ENCODE measurements at regions not wholly inside any gene's neighbourhood (a gene's known extent, or its start where the extent isn't known, plus 50 kb on each side); places are given as distances from the start of the nearest gene placed in this dataset.

DNA sequence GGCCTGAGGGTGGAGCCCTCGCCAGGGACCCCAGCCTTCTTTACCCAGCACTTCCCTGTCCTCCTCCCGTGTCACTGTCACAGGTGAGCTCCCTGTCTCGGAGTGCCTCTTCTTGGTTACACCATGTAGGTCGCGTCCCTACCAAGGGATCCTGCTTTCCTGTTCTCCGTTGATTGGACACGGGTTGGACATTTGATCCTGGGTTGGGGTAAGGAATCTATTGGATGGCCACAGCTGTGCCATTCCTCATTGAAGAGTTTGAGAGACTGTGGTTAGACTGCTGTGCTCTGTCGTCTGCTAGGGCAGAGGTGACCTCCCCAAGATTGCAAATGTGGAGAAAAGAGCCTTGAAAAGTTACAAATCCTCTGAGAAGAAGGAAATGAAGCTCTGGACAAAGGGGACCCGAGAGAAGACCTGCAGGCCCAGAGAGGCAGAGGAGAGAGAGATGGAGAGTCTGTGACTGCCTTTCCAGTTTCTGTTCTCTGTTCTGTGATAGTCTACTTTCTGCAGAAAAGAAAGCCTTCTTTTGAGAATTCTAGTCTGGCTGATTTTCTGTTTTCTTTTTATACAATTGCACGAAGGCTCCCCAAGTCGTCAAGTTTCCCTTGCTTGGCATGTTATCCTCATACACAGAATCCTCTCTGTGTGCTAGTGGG lies 325.7 kb upstream of the RGMA start:
- CTCF ChIA-PET = no interaction called here
- DNase-seq (ENCODE audit: low read depth) = no peak
- TF ChIP-seq, protein P1, sequence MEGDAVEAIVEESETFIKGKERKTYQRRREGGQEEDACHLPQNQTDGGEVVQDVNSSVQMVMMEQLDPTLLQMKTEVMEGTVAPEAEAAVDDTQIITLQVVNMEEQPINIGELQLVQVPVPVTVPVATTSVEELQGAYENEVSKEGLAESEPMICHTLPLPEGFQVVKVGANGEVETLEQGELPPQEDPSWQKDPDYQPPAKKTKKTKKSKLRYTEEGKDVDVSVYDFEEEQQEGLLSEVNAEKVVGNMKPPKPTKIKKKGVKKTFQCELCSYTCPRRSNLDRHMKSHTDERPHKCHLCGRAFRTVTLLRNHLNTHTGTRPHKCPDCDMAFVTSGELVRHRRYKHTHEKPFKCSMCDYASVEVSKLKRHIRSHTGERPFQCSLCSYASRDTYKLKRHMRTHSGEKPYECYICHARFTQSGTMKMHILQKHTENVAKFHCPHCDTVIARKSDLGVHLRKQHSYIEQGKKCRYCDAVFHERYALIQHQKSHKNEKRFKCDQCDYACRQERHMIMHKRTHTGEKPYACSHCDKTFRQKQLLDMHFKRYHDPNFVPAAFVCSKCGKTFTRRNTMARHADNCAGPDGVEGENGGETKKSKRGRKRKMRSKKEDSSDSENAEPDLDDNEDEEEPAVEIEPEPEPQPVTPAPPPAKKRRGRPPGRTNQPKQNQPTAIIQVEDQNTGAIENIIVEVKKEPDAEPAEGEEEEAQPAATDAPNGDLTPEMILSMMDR (IDR thresholded peaks at IDR 0.05; ENCODE audit: insufficient read depth, low read depth, low read length) = no peak
- Histone ChIP-seq H3K4me3 (ENCODE audit: low read depth, low read length) (no peak overlapping the region), H3K27me3 (ENCODE audit: control insufficient read depth, insufficient read depth, low read length) (no peaks in the 10 kb centered on the region), H3K36me3 (ENCODE audit: control insufficient read depth, insufficient read depth, low read length) (no peaks in the 10 kb centered on the region)
- POLR2A ChIA-PET = no interaction called here

DNA sequence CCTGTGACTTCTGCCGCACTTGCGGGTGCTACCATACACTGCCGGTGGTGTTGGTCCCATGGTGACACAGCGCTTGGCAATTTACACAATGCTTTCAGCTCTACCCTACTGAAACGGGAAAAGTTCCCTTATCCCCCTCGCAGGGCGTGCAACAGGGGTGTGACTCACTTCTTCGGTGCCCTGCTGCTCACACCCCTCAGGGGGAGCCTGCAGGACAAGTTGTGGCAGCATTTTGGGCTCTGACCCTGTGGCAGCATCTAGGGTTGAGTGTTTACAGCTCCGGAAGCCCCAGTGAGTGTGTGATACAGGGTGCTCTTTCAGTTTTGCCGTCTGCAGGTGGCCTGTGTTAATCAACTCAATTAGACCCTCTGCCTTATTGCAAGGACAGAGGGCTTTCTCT lies 324.7 kb upstream of the RGMA start:
- DNase-seq (ENCODE audit: low read depth) = no peak
- TF ChIP-seq, protein P1 (IDR thresholded peaks at IDR 0.05; ENCODE audit: insufficient read depth, low read depth, low read length) = no peak
- H3K36me3 ChIP-seq (ENCODE audit: control insufficient read depth, insufficient read depth, low read length) = no peaks in the 10 kb centered on the region
- ChIA-PET CTCF (no interaction called here), POLR2A (no interaction called here)
- no peaks in the 10 kb centered on the region for H3K27me3 ChIP-seq (ENCODE audit: control insufficient read depth, insufficient read depth, low read length)
- H3K4me3 ChIP-seq (ENCODE audit: low read depth, low read length) = no peak overlapping the region

DNA sequence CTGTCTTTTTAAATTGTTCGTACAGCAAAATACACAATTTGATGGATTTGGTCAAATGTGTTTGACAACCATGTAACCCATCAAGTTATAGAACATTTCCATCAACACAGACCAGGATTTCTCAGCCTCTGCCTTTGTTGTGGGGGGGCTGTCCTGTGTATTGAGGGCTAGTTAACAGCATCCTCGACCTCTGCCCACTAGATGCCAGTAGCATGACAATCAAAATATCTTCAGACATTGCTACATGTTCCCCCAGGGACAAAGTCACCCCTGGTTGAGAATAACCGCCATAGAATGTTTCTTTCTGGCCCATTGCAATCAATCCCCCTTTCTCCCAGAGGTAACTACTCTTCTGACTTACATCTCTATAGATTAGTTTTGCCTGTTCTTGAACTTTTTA lies 310.1 kb upstream of the RGMA start:
- TF ChIP-seq, protein P1 (IDR thresholded peaks at IDR 0.05; ENCODE audit: insufficient read depth, low read depth, low read length) = no peak
- ChIA-PET POLR2A (no interaction called here), CTCF (no interaction called here)
- H3K36me3 ChIP-seq (ENCODE audit: control insufficient read depth, insufficient read depth, low read length) = no peaks in the 10 kb centered on the region
- H3K27me3 ChIP-seq (ENCODE audit: control insufficient read depth, insufficient read depth, low read length) = no peaks in the 10 kb centered on the region
- no peak overlapping the region for H3K4me3 ChIP-seq (ENCODE audit: low read depth, low read length)
- DNase-seq (ENCODE audit: low read depth) = no peak

DNA sequence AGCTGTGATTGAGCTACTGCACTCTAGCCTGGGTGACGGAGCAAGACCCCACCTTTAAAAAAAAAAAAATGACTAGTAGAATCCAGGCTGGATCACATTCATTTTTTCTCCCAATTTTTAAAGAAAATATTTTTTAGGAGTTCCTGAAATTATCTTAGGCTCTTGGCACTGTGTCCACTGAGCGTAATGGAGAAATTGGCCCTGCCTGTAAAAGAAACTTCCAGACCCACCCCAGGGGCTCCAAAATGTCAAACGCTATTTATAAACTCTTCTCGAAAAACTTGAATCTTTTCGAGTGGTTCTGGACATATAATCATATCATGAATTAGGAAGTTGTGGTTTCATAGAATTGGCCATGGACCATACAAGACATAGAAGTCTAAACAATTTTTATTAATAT lies 300.2 kb upstream of the RGMA start:
- Histone ChIP-seq H3K36me3 (ENCODE audit: control insufficient read depth, insufficient read depth, low read length) (no peaks in the 10 kb centered on the region), H3K4me3 (ENCODE audit: low read depth, low read length) (no peak overlapping the region), H3K27me3 (ENCODE audit: control insufficient read depth, insufficient read depth, low read length) (no peaks in the 10 kb centered on the region)
- POLR2A ChIA-PET = no interaction called here
- TF ChIP-seq, protein P1 (IDR thresholded peaks at IDR 0.05; ENCODE audit: insufficient read depth, low read depth, low read length) = no peak
- CTCF ChIA-PET = no interaction called here
- DNase-seq (ENCODE audit: low read depth) = no peak

DNA sequence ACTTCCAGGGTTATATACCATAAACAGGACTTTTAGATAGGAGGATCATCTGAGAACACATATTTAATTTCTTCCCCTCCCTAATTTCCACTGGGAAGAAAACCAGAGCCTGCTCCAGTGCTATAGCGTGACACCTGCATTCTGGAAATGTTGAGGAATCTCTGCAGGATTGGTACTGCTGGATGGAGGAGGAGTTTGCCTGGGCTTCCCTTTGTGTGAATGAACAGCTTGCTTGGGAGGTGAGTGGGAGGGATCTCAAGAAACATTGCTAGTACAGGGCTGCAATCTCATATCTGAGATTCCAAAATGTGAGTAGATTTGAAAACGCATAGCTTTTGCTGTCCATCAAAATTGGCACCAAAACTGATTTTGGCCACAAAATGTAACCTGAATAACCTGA lies 295.9 kb upstream of the RGMA start:
- TF ChIP-seq, protein P1 (IDR thresholded peaks at IDR 0.05; ENCODE audit: insufficient read depth, low read depth, low read length) = no peak
- ChIA-PET CTCF (no interaction called here), POLR2A (no interaction called here)
- Histone ChIP-seq H3K4me3 (ENCODE audit: low read depth, low read length) (no peak overlapping the region), H3K36me3 (ENCODE audit: control insufficient read depth, insufficient read depth, low read length) (no peaks in the 10 kb centered on the region), H3K27me3 (ENCODE audit: control insufficient read depth, insufficient read depth, low read length) (no peaks in the 10 kb centered on the region)
- DNase-seq (ENCODE audit: low read depth) = no peak

Measured in BJ (cell line).